Calu3 (cell line): ENCODE measurements at regions not wholly inside any gene's neighbourhood (a gene's known extent, or its start where the extent isn't known, plus 50 kb on each side); places are given as distances from the start of the nearest gene placed in this dataset.

Experiments used
- BruUV-seq: library from RNA; stranded (reverse); fragments of 400-500 nt; replicated peaks from 2 replicates; lab custom pipeline; 2021; lab: Mats Ljungman, UMichigan
- CTCF ChIA-PET: fragments of 300-600 bp; sonication (Branson Sonifier 250); formaldehyde crosslinking; loops from one replicate; lab custom pipeline; 2022; ENCODE audit warnings: antibody characterized with exemption; lab: Charles Lee
- DNase-seq: peaks from one replicate; pipeline ENCODE4 v3.0.0; 2022
- H3K27ac Mint-ChIP-seq: one replicate; pipeline ENCODE4 v1.8.0; 2022; ENCODE audit warnings: mixed read lengths; ENCODE audit not compliant: unreplicated experiment
- H3K27me3 Mint-ChIP-seq: one replicate; pipeline ENCODE4 v1.8.0; 2022; ENCODE audit warnings: mixed read lengths; ENCODE audit not compliant: unreplicated experiment
- H3K36me3 Mint-ChIP-seq: one replicate; pipeline ENCODE4 v1.8.0; 2022; ENCODE audit warnings: mild to moderate bottlenecking, moderate library complexity, mixed read lengths; ENCODE audit not compliant: insufficient read depth, unreplicated experiment
- H3K4me1 Mint-ChIP-seq: one replicate; pipeline ENCODE4 v1.8.0; 2022; ENCODE audit warnings: mild to moderate bottlenecking, low read depth, mixed read lengths; ENCODE audit not compliant: unreplicated experiment
- H3K4me3 Mint-ChIP-seq: one replicate; pipeline ENCODE4 v1.8.0; 2022; ENCODE audit warnings: mild to moderate bottlenecking, low read depth, moderate library complexity, mixed read lengths; ENCODE audit not compliant: unreplicated experiment
- H3K9me3 Mint-ChIP-seq: one replicate; pipeline ENCODE4 v1.8.0; 2022; ENCODE audit warnings: low read depth, mixed read lengths; ENCODE audit not compliant: unreplicated experiment
- CTCF ChIP-seq: fragments of 200-600 bp; IDR thresholded peaks from one replicate; pipeline ENCODE4 v1.8.0; 2022; ENCODE audit warnings: antibody characterized with exemption; ENCODE audit not compliant: unreplicated experiment
- intact Hi-C: fragments of 100-400 bp; cut with micrococcal nuclease; formaldehyde crosslinking; loops from one replicate; pipeline ENCODE4 v1.10.0; 2022; ENCODE audit not compliant: unreplicated experiment

- no peak for TF ChIP-seq CTCF
- H3K27ac Mint-ChIP-seq = no peak overlapping the region
- CTCF ChIA-PET = no interaction called here
- no TSS peak for BruUV-seq
- peaks cover 12% of the 10 kb centered on the region for H3K9me3 Mint-ChIP-seq
- intact Hi-C loops = no loop called here
- H3K36me3 Mint-ChIP-seq = no peaks in the 10 kb centered on the region
- no peak for DNase-seq
- no peaks in the 10 kb centered on the region for H3K4me1 Mint-ChIP-seq
- H3K4me3 Mint-ChIP-seq = no peak overlapping the region
- H3K27me3 Mint-ChIP-seq = no peaks in the 10 kb centered on the region
These were observed 916.3 kb downstream of the TBC1D22A start for GRCh38 chr22:47678636-47679287.

- no TSS peak for BruUV-seq
- intact Hi-C loops = no loop called here
- CTCF ChIA-PET = no interaction called here
- no peaks in the 10 kb centered on the region for H3K36me3 Mint-ChIP-seq
- peaks cover 5% of the 10 kb centered on the region for H3K9me3 Mint-ChIP-seq
- H3K4me1 Mint-ChIP-seq = no peaks in the 10 kb centered on the region
- H3K27ac Mint-ChIP-seq = no peak overlapping the region
- DNase-seq = no peak
- no peak overlapping the region for H3K4me3 Mint-ChIP-seq
- no peak for TF ChIP-seq CTCF
- no peaks in the 10 kb centered on the region for H3K27me3 Mint-ChIP-seq
These were observed 915.6 kb downstream of the TBC1D22A start for GRCh38 chr22:47678048-47678447.

- TF ChIP-seq CTCF = no peak
These were observed 914.2 kb downstream of the TBC1D22A start for GRCh38 chr22:47676685-47677084.

GRCh38 chr22:47674600-47674999 lies 912.1 kb downstream of the TBC1D22A start:
- CTCF ChIA-PET = no interaction called here
- peaks cover 10% of the 10 kb centered on the region for H3K9me3 Mint-ChIP-seq
- no peaks in the 10 kb centered on the region for H3K4me1 Mint-ChIP-seq
- no peaks in the 10 kb centered on the region for H3K27me3 Mint-ChIP-seq
- H3K4me3 Mint-ChIP-seq = no peak overlapping the region
- H3K36me3 Mint-ChIP-seq = no peaks in the 10 kb centered on the region
- no TSS peak for BruUV-seq
- intact Hi-C loops = no loop called here
- no peak overlapping the region for H3K27ac Mint-ChIP-seq
- TF ChIP-seq CTCF = no peak
- DNase-seq = no peak

More at GRCh38 chr22:47676685-47677084, 914.2 kb downstream of the TBC1D22A start:
- Mint-ChIP-seq H3K36me3 (no peaks in the 10 kb centered on the region), H3K27ac (no peak overlapping the region), H3K4me1 (no peaks in the 10 kb centered on the region), H3K4me3 (no peak overlapping the region), H3K27me3 (no peaks in the 10 kb centered on the region), H3K9me3 (peaks cover 5% of the 10 kb centered on the region)
- DNase-seq = no peak
- CTCF ChIA-PET = no interaction called here
- BruUV-seq = no TSS peak
- intact Hi-C loops = no loop called here
